ENCODE measurements at regions not wholly inside any gene's neighbourhood (a gene's known extent, or its start where the extent isn't known, plus 50 kb on each side); places are given as distances from the start of the nearest gene placed in this dataset.
"Not testable (repeated sequence)": the region's sequence is repeated elsewhere in the genome, so short reads cannot be mapped to it uniquely, and the experiment has no call there.

DNA sequence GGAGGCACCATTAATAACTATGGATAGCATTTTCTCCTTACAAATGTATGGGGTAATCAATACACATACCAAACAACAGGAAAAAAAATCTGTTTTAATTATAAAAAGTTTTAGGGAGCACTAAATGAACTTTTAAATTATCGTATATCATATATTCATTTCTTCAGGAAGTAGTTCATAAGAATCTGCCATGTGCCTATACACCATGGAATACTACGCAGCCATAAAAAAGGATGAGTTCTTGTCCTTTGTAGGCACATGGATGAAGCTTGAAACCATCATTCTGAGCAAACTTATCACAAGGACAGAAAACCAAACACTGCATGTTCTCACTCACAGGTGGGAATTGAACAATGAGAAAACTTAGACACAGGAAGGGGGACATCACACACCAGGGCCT is 162.1 kb upstream of the RASA1 start:
- DNase-seq (ENCODE audit: low read depth in 3 of 3), result no peak

DNA sequence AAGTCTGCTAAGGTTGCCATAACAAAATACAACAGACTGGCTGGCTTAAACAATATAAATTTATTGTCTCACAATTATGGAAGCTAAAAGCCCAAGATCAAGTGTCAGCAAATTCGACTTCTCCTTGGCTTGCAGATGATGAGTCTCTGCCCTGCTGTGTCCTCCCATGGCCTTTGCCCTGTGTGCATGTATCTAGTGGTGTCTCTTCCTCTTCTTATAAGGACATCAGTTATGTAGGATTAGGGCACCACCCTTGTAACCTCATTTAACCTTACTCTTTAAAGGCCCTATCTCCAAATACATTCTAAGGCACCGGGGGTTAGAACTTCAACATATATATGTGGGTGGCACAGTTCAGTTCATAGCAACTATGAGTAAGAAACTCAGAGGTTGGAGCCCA is 157.9 kb upstream of the RASA1 start:
- no peak for DNase-seq (ENCODE audit: low read depth in 3 of 3)

DNA sequence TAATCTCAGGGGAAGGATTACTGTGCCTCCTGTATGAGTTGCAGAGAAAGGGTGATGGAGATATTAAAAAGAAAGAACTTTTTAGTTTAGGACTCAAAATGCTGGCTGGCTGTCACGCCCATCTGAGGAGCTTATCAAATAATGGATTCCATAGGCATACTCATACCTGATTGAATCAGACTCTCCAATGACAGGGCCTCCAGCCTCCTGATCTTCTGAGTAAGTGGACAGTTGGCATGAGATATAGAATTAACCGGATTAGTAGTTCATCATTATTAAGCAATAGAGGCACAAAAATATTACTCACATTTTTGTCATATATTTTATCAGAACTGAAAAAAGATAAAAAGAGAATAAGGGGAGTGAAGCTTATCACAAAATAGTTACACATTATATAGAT is 157.0 kb upstream of the RASA1 start:
- DNase-seq (ENCODE audit: low read depth in 3 of 3), result no peak

DNA sequence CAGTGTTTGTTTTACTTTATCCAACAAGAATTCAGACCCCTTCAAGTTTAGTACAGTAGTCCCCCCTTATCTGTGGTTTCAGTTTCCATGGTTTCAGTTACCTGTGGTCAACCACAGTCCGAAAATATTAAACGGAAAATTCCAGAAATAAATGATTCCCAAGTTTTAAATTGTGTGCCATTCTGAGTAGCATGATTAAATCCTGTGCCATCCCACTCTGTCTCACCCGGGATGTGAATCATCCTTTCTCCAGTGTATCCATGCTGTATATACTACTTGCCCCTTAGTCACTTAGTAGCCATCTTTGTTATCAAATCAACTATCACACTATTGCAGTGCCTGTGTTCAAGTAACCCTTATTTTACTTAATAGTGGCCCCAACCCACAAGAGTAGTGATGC is 153.8 kb upstream of the RASA1 start:
- DNase-seq (ENCODE audit: low read depth in 3 of 3), result no peak

DNA sequence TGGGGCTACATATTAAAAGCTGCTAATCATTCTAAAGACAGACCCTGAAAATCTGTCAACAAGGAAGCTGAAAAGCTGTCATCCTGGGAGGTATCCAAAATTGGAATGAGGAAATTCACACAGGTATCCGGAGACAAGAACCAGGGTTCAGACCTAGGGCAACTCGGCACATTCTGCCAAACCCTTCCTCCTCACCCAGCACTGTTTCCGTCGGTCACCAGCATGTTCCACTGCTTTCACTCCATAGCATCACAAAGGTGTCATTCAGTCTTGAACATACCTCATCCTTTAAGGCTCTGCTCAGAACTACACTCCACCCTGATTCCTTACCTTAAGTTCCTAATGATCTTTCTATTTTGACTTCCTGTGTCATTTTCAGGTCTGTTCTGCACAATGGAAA is 153.1 kb upstream of the RASA1 start:
- no peak for DNase-seq (ENCODE audit: low read depth in 3 of 3)

DNA sequence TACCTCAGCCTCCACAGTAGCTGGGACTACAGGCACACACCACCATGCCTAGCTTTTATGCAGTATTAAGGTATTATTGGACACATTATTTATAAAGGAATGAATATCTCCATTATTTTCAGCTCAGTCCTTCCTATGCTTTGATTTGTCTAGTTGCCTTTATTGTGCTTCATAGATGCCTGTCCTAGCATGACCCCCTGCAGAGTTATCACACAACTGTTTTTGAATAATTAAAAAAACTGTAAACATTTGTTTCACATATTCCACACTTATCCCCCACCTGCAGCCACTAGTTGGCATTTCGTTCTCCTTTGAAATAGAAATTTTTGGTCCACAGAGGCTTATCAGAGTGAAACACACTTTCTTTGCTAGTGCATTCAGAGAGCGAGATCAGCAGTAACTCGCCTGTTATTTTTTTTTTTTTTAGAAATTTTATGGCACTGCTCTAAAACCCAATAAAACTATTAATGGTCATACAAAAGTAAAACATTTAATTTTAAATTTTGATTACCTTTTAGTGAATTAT is 151.8 kb upstream of the RASA1 start:
- DNase-seq (ENCODE audit: low read depth in 3 of 3), result no peak

DNA sequence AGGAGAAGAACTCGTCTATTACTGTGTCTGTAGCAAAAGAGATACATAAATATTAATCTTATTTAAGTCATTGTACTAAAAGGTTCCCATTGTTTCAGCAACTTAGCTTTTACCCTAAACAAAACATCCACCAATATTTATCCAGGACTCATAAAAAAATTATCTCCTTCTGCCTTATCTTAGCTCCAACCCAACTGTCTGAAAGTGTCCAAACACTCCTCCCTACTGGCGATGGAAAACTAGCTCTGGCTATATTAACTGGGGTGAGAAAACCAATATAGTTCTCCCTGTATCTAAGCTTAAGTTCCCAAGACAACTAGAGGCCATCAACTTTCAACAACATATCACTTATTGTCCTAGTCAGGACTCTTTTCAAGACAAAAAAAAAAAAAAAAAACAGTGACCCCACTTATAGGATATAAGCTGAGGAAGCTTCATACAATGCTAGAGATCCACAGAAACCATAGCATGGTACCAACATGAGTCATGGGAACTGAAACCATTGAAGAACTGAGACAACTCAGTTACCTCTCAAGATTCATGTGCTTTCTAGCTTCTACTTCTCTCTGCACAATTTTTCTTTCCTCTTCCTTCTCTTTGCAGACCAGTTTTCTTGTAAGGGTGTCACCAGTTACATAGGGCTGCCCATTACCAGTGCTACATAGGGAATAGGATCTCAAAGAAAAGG is 150.7 kb upstream of the RASA1 start:
- no peak for DNase-seq (ENCODE audit: low read depth in 3 of 3)

DNA sequence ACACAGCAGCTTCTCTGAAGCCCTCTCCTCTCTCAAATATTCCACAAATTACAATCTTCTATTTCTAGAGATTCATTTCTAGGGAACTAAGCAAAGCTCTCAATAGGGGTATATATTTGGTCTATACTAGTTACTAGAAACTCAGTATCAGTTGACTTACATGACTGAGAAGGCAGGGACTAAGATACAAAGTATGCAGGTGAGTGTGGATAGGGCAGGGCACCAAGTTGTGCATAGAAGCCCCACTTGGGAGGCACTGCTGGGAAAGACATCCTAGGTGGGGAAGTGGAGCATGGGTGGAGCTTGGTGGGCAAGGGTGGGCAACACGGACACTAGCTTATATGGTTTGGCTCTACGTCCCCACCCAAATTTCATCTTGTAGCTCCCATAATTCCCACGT is 148.1 kb upstream of the RASA1 start:
- DNase-seq (ENCODE audit: low read depth in 3 of 3), result no peak

DNA sequence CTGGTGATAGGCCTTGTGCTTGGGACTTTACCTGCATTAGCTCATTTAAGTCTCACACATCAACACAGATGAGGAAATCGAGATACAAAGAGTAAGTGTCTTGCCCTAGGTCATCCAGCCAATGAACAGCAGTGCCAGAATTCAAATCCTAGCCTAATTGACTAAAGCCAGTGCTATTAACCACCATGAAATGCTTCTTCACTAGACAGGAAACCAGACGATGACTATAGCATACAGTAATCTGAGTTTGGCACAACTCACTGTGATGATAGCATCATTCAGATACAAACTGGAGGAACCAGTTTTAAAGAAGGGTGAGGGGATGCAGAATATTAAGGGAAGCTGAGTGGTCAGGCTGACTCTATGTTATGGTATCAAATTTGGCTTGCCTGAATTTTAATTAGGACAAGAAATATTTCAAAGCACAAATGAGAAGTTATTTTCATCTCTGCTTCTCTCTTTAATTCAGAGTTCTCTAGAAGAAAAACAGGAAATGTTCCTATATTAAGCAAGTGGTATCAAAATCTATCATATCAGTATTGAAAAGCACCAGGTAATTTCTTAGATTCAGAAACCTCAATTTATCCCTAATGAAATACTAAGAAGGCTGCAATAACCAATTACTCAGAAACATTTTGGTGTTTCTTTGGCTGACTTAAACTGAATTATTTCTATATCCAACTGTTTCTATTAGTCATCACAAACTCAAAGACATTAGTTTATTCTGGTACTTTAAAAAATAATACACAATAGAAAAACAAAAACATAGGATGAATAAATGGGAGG is 147.0 kb upstream of the RASA1 start:
- no peak for DNase-seq (ENCODE audit: low read depth in 3 of 3)

DNA sequence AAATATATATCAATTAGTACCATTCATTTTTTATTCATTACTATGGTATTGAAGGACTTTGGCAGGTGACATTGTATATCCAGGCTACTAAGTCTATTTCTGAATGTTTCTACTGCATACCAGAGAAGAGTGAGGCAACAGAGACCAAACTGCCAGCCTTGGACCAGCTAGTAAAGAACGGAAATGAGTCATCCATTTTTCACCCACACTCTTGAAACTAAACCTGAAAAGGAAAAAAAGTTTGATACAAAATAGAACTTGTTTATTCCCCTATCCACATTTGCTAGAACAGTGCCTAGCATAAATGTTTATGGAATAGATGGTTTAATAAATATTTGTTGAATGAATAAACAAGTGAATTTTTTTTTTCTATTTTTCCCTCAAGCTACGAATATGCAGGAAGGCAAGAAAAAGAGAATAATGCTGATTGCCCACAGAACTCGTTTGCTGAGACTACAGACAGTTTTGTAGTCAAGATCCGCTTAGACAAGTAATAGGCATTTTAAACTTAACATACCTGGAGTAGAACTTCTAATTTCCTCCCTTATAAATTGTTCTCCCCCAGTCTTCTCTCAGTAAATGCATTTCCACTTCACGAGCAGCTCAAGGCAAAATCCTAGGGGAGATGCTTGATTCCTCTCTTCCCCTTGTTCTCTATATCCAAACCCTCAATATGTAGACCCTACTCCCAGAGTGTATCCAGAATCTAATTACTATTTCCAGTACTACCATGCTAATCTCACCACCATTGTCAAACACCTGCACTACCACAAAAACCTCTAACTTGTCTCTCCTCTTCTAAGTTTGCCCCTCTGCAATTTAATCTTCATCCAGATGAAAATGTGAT is 146.2 kb upstream of the RASA1 start:
- DNase-seq (ENCODE audit: low read depth in 3 of 3), result peak in 1 of 3 experiments; percentile 21

DNA sequence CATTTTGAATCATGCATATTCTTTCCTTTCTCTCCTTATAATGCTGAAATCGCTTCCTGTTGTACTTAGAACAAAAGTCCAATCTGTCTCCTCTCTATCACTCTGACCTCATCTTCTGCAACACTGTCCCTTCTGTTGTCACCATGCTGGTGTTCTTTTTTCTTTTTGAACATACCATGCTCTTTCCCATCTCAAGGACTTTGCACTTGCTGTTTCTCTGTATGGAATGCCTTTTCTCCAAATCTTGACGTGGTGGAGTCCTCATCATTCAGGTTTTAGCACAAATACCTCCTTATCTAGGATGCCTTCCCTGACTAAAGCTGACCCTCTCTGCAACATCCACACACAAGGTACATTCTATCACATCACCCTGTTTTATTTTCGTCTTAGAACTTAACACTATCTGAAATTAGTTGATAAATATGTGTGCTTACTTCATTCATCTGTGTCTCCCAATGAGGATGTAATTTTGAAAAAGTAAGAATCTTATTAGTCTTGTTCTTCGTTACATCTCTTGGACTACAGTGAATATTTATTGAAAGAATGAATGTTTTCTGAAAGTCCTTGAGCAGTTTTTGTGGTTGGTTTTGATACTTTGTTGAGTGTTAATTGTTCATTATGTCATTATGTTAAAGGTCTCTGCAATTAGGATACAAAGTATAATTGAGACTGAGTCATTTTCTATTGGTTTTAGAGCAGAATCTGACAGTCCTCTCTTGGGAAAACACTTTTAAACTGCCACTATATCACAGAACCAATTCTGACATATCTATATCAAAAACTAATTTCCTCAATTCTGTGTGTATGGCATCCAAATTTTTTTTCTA is 145.3 kb upstream of the RASA1 start:
- no peak for DNase-seq (ENCODE audit: low read depth in 3 of 3)

DNA sequence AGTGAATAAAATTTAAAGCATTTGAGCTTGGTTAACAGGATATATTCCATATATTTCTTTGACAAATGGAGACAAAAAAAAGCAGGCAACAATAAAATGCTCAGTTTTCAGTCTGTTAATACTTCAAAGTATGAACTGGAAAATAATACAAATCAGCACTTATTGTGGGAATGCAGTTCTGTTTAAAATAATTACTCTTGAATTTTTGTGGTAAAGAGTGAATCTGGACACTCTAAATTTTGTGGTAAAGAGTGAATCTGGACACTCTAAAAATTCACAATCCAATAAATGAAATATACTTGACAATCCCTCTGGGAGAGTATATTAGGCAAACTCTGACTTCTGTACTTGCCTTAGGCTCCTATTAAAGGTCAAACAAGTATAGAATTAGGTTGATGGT is 141.9 kb upstream of the RASA1 start:
- no peak for DNase-seq (ENCODE audit: low read depth in 3 of 3)

DNA sequence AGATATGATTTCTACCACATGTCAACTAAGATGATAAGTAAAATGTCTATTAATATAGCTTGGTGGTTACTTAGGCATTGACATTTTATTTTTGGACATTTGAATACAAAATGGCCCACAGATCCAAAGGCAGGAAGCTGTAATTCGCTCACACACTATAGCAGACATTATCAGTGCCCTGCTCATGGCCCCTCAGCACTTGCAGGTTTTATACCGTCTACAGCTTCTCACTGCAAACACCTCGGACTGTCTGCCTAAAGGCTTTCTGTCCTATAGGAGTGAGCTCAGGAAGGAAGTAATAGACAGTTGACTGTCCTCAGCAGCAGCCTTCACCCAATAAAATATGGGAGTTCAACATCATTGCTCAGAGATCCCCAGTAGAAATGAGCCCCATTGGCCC is 140.8 kb upstream of the RASA1 start:
- DNase-seq (ENCODE audit: low read depth in 3 of 3), result no peak

DNA sequence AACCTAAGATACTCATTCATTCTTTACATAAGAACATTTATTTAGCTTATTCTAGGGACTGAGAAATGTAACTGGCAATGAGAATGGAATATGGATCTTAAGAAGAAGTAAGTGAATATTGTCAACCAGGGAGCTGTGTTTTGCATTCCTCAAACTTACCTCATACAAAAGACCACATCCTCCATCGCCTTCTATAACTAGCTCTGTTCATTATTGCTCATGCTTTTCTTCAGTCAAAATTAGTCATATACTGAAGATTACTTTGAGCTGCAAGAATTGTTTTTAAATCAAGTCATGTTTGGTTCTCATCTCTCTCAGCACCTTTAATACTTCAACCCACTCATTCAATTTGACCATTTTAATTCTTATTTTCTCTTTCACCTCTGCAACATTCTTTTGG is 140.3 kb upstream of the RASA1 start:
- no peak for DNase-seq (ENCODE audit: low read depth in 3 of 3)

DNA sequence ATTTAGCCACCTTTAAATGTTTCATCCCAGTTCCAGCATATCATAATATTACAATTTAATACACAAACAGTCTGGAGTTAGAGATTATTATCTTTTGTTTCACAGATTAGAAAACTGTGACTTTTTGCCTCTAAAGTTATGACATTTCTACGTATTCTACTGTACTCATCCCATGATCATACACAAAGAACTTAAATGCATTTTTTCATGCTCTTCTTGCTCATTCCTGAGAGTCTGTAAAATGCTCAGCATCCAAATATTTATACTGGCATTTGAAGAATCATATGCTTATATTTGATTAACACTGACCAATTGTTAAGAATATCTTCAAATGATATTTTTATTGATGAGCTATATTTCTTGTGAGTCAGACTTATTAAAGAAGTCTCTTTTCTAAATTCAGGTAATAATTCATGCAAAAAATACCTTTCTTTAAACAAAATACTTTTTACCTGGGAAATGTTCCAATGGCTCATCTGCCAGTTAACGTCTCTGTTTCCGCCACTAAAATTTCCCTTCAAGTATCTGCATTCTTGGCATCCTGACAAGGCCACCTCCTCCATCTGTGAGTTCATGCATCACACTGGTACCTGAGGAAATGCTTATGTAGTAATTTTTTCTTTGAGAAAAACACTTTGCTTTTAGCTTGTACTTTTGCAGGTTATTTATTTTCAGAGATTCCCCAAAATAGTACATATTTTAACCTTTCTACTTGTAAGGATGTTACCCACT is 139.6 kb upstream of the RASA1 start:
- no peak for DNase-seq (ENCODE audit: low read depth in 3 of 3)

DNA sequence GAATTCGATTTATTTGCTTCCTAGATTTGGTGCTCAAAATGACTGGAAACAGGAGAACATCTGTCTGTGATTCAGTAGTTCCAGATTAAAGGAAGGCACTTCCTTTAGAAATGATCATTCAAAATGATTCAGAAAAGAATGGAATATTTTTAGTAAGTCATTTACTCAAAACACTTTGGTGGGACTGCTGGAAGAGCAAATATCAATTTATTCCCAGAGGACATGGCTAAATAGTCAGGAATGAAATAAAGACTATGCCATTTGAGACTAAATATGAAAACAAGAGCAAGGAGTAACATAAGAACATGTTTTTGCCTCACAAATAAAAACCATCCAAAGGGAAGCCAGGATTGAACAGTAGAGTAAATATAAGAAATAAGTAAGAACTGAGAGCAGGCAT is 138.6 kb upstream of the RASA1 start:
- DNase-seq (ENCODE audit: low read depth in 3 of 3), result no peak

DNA sequence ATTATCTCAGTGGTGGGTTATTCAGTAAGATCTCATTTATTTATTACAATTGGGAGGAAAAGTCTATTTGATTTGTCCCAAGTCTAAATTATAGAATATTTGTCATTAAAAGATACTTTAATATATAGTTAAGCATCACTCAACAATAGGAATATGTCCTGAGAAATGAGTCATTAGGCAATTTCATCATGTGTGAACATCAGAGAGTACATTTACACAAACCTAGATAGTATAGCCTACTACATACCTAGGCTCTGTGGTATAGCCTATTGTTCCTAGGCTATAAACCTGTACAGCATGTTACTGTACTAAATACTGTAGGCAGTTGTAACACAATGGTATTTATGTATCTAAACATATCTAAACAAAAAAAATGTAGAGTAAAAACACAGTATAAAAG is 135.0 kb upstream of the RASA1 start:
- no peak for DNase-seq (ENCODE audit: low read depth in 3 of 3)

DNA sequence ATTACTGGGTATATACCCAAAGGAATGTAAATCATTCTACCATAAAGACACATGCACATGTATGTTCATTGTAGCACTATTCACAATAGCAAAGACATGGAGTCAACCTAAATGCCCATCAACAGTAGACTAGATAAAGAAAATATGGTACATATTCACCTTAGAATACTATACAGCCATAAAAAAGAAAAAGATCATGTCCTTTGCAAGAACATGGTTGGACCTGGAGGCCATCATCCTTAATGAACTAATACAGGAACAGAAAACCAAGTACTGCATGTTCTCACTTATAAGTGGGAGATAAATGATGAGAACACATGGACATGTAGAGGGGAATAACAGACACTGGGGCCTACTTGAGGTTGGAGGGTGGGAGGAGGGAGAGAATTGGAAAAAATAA is 133.2 kb upstream of the RASA1 start:
- not testable (repeated sequence) for DNase-seq (ENCODE audit: low read depth in 3 of 3)

DNA sequence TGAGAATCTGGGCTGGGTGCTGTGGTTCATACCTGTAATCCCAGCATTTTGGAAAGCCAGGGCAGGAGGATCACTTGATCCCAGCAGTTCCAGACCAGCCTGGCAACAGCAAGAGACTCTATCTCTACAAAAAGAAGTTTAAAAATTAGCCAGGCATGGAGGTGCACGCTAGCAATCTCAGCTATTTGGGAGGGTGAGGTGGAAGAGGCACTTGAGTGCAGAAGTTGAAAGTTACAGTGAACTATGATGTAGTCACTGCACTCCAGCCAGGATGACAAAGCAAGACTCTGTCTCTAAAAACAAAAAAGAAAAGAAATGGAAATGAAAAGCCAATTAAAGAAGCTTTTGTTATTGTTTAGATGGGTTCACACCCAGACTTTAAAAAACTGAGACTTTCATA is 131.6 kb upstream of the RASA1 start:
- no peak for DNase-seq (ENCODE audit: low read depth in 3 of 3)

DNA sequence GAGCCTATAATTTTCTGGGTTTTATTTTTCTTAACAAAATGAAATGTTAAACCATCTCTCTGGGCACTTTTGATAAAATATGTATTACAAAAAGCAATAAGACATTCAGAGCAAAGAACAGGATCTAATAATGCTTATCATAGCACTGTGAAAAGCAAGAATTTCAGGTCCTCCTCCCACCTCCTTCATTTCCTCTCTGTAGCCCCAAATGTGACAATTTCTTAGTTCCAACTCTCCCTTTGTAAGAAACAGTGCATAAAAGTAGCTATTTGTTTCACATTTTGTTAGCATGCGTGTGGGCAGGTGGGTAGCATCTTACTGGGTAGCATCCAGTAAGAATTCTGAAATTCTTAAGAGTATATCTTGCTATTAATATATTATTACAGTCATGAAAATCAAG is 130.9 kb upstream of the RASA1 start:
- no peak for DNase-seq (ENCODE audit: low read depth in 3 of 3)

DNA sequence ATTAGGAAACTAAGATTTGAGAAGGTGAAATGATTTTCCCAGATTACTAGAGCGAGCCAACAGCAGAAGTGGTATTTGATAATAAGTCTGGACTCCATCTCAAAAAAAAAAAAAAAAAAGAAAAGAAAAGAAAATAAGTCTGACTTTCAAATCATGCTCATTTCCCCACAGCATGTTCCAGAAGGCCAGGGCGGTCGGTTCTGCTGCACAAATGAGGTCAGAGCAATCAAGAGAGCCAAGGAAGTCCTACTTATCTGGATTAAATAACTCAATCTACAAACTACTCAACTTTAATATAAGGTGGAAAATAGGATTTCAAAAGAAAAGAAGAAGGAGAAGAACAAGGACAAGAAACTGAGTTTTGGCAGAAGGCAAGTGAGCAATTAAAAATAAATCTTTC is 130.4 kb upstream of the RASA1 start:
- no peak for DNase-seq (ENCODE audit: low read depth in 3 of 3)

Measured in stimulated activated CD4-positive, alpha-beta T cell treated with anti-CD3 and anti-CD28 coated beads, TNF-alpha, amount 100 ng/mL, for 4 hours (primary cell).